C4-2B (cell line): ENCODE measurements at regions not wholly inside any gene's neighbourhood (a gene's known extent, or its start where the extent isn't known, plus 50 kb on each side); places are given as distances from the start of the nearest gene placed in this dataset.

Experiments used
- ZFX ChIP-seq: fragments of 450-650 bp; IDR thresholded peaks from 2 replicates; pipeline ENCODE4 v1.6.1; 2017
- TF ChIP-seq, protein P1 (sequence below): fragments of 450-650 bp; conservative IDR thresholded peaks from 2 replicates; pipeline ENCODE4 v1.5.1; 2017; ENCODE audit warnings: mild to moderate bottlenecking

DNA sequence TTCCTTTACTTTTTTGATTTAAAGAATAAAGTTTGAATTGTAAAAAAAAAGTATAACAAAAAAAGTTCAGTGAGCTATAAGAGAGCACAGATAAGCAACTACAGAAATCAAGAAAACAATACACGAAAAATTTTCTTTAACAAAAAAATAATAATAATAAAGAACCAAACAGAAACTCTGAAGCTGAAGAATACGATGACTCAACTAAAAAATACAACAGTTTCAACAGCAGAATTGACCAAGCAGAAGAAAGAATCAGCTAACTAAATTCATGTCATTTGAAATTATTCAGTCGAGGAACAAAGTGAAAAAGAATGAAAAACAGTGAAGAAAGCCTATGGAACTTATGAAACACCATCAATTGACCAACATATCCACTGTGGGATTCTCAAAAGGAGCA is 177.7 kb downstream of the NDUFS4 start:
- TF ChIP-seq, protein P1, sequence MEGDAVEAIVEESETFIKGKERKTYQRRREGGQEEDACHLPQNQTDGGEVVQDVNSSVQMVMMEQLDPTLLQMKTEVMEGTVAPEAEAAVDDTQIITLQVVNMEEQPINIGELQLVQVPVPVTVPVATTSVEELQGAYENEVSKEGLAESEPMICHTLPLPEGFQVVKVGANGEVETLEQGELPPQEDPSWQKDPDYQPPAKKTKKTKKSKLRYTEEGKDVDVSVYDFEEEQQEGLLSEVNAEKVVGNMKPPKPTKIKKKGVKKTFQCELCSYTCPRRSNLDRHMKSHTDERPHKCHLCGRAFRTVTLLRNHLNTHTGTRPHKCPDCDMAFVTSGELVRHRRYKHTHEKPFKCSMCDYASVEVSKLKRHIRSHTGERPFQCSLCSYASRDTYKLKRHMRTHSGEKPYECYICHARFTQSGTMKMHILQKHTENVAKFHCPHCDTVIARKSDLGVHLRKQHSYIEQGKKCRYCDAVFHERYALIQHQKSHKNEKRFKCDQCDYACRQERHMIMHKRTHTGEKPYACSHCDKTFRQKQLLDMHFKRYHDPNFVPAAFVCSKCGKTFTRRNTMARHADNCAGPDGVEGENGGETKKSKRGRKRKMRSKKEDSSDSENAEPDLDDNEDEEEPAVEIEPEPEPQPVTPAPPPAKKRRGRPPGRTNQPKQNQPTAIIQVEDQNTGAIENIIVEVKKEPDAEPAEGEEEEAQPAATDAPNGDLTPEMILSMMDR: no peak
- no peak for TF ChIP-seq ZFX
